Astrocyte (in vitro differentiated cells and primary cell): ENCODE measurements at regions not wholly inside any gene's neighbourhood (a gene's known extent, or its start where the extent isn't known, plus 50 kb on each side); places are given as distances from the start of the nearest gene placed in this dataset.

ENCODE experiments used
- DNase-seq: peaks from one replicate; pipeline ENCODE4 v3.0.0-alpha.2; 2010; ENCODE audit warnings: low read depth
- FAIRE-seq: peaks from 2 replicates; lab custom pipeline; 2011; peaks lifted over from hg19 to GRCh38; lab: Jason Lieb, UNC
- H2AFZ ChIP-seq: 2 replicates; pipeline ENCODE4 v1.6.0; 2012; ENCODE audit warnings: low read depth, low read length, inconsistent platforms
- H3K27ac ChIP-seq: 2 replicates; pipeline ENCODE4 v1.5.1; 2011; ENCODE audit warnings: low read depth, low read length, inconsistent platforms
- H3K27me3 ChIP-seq: 2 replicates; pipeline ENCODE4 v1.6.0; 2011; ENCODE audit warnings: low read length, inconsistent platforms; ENCODE audit not compliant: insufficient read depth
- H3K36me3 ChIP-seq: 2 replicates; pipeline ENCODE4 v1.5.1; 2011; ENCODE audit warnings: low read length, inconsistent platforms; ENCODE audit not compliant: insufficient read depth
- H3K4me1 ChIP-seq: 2 replicates; pipeline ENCODE4 v1.5.1; 2011; ENCODE audit warnings: low read length, inconsistent platforms; ENCODE audit not compliant: insufficient read depth
- H3K4me2 ChIP-seq: 2 replicates; pipeline ENCODE4 v1.6.0; 2012; ENCODE audit warnings: low read length, inconsistent platforms
- H3K4me3 ChIP-seq: 2 replicates; pipeline ENCODE4 v1.5.1; 2011; ENCODE audit warnings: low read depth, mild to moderate bottlenecking, low read length, inconsistent platforms; ENCODE audit not compliant: insufficient read depth
- H3K79me2 ChIP-seq: 2 replicates; pipeline ENCODE4 v1.6.0; 2012; ENCODE audit warnings: mild to moderate bottlenecking, low read length, inconsistent platforms; ENCODE audit not compliant: insufficient read depth
- H3K9ac ChIP-seq: 2 replicates; pipeline ENCODE4 v1.6.0; 2012; ENCODE audit warnings: mild to moderate bottlenecking, low read length, inconsistent platforms
- H3K9me3 ChIP-seq: 2 replicates; pipeline ENCODE4 v1.5.1; 2012; ENCODE audit warnings: low read depth, mild to moderate bottlenecking, low read length, inconsistent platforms; ENCODE audit not compliant: insufficient read depth
- H4K20me1 ChIP-seq: 2 replicates; pipeline ENCODE4 v1.6.0; 2012; ENCODE audit warnings: low read length, inconsistent platforms; ENCODE audit not compliant: insufficient read depth
- H3K27ac Mint-ChIP-seq: one replicate; pipeline ENCODE4 v1.8.0; 2021; ENCODE audit warnings: mild to moderate bottlenecking, mixed read lengths; ENCODE audit not compliant: unreplicated experiment
- H3K27me3 Mint-ChIP-seq: one replicate; pipeline ENCODE4 v1.8.0; 2021; ENCODE audit warnings: low read depth, mixed read lengths; ENCODE audit not compliant: unreplicated experiment
- H3K36me3 Mint-ChIP-seq: one replicate; pipeline ENCODE4 v1.8.0; 2021; ENCODE audit warnings: low read depth, mixed read lengths; ENCODE audit not compliant: unreplicated experiment
- H3K4me1 Mint-ChIP-seq: one replicate; pipeline ENCODE4 v1.8.0; 2021; ENCODE audit warnings: low read depth, mixed read lengths; ENCODE audit not compliant: unreplicated experiment
- H3K4me3 Mint-ChIP-seq: one replicate; pipeline ENCODE4 v1.8.0; 2021; ENCODE audit warnings: mild to moderate bottlenecking, moderate library complexity, mixed read lengths; ENCODE audit not compliant: unreplicated experiment
- H3K9me3 Mint-ChIP-seq: one replicate; pipeline ENCODE4 v1.8.0; 2021; ENCODE audit warnings: mild to moderate bottlenecking, mixed read lengths; ENCODE audit not compliant: unreplicated experiment
- CTCF ChIP-seq: IDR thresholded peaks from 2 replicates; pipeline ENCODE4 v1.5.1; 2011; ENCODE audit warnings: low read depth, mild to moderate bottlenecking, inconsistent platforms, low read length, moderate library complexity; ENCODE audit not compliant: insufficient read depth
- EZH2 ChIP-seq: IDR thresholded peaks from 2 replicates; pipeline ENCODE4 v1.6.1; 2012; ENCODE audit warnings: mild to moderate bottlenecking, low read length, inconsistent platforms; ENCODE audit not compliant: insufficient read depth

DNA sequence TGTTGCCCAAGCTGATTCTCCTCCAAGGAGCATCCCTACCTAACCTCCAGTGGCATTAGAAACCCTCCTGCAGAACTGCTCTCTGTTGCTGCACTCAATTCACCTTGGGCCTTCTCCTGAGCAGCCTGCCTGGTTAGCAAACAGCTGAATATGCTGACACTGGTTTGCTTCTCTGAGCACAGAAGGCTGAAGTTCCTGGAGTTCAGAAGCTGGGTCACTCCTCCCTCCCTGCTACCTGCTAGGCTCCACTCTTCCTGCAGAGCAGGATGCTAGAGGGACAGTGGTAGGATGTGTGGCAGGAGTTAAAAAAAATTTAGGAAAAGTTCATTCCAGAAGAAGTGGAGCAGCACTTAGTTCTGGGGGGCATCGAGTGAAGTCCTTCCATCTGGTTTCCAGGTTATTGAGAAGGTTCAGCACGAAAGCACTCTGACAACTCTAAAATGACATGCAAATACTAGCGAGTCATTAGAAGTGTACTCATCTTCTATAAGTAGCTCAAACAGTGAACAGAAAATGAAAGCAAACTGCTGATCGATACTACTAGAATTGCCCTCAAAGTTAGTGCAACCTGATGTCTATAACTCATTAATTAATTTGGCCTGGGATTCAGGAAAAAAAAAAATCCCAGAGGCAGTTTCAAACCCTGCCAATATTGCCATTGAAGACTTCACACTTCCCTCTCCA is 293.7 kb downstream of the POU4F1 start:
- DNase-seq, result no peak
- H2AFZ ChIP-seq, result no peak overlapping the region
- H3K27ac ChIP-seq, result no peak overlapping the region
- Mint-ChIP-seq H3K36me3 (no peaks in the 10 kb centered on the region), H3K4me1 (no peaks in the 10 kb centered on the region), H3K9me3 (no peaks in the 10 kb centered on the region), H3K27me3 (no peaks in the 10 kb centered on the region), H3K27ac (no peak overlapping the region), H3K4me3 (no peak overlapping the region)
- no peaks in the 10 kb centered on the region for H3K36me3 ChIP-seq
- no peak overlapping the region for H3K4me3 ChIP-seq
- H3K27me3 ChIP-seq, result no peaks in the 10 kb centered on the region
- H3K4me1 ChIP-seq, result no peaks in the 10 kb centered on the region
- H3K9me3 ChIP-seq, result no peaks in the 10 kb centered on the region
- no peak for FAIRE-seq
- no peaks in the 10 kb centered on the region for H4K20me1 ChIP-seq
- TF ChIP-seq EZH2 (no peak), CTCF (no peak)
- no peak overlapping the region for H3K9ac ChIP-seq
- no peaks in the 10 kb centered on the region for H3K79me2 ChIP-seq
- H3K4me2 ChIP-seq, result no peak overlapping the region

- H4K20me1 ChIP-seq, result no peaks in the 10 kb centered on the region
- no peak overlapping the region for H3K27ac ChIP-seq
- no peak overlapping the region for H3K4me3 ChIP-seq
- Mint-ChIP-seq H3K36me3 (no peaks in the 10 kb centered on the region), H3K27me3 (peaks cover 2% of the 10 kb centered on the region), H3K4me3 (no peak overlapping the region), H3K9me3 (no peaks in the 10 kb centered on the region), H3K27ac (no peak overlapping the region), H3K4me1 (no peaks in the 10 kb centered on the region)
- no peak overlapping the region for H3K9ac ChIP-seq
- DNase-seq (no peak), FAIRE-seq (no peak)
- no peaks in the 10 kb centered on the region for H3K9me3 ChIP-seq
- no peaks in the 10 kb centered on the region for H3K4me1 ChIP-seq
- TF ChIP-seq CTCF (no peak), EZH2 (no peak)
- no peaks in the 10 kb centered on the region for H3K79me2 ChIP-seq
- H3K27me3 ChIP-seq, result no peaks in the 10 kb centered on the region
- H2AFZ ChIP-seq, result no peak overlapping the region
- H3K36me3 ChIP-seq, result no peaks in the 10 kb centered on the region
- H3K4me2 ChIP-seq, result no peak overlapping the region
Observed at GRCh38 chr13:78306519-78307206, 296.7 kb downstream of the POU4F1 start.

GRCh38 chr13:78305171-78305570 is 298.2 kb downstream of the POU4F1 start:
- FAIRE-seq (no peak), DNase-seq (no peak)
- H3K27me3 Mint-ChIP-seq, result peaks cover 2% of the 10 kb centered on the region
- Histone ChIP-seq H3K36me3 (no peaks in the 10 kb centered on the region), H4K20me1 (no peaks in the 10 kb centered on the region), H3K27ac (no peak overlapping the region), H3K79me2 (no peaks in the 10 kb centered on the region), H3K9ac (no peak overlapping the region), H3K4me1 (no peaks in the 10 kb centered on the region), H3K27me3 (no peaks in the 10 kb centered on the region), H2AFZ (no peak overlapping the region), H3K4me3 (no peak overlapping the region), H3K9me3 (no peaks in the 10 kb centered on the region), H3K4me2 (no peak overlapping the region)
- H3K4me1 Mint-ChIP-seq, result no peaks in the 10 kb centered on the region
- no peak overlapping the region for H3K4me3 Mint-ChIP-seq
- TF ChIP-seq EZH2, result no peak
- no peak for TF ChIP-seq CTCF
- H3K27ac Mint-ChIP-seq, result no peak overlapping the region
- no peaks in the 10 kb centered on the region for H3K36me3 Mint-ChIP-seq
- no peaks in the 10 kb centered on the region for H3K9me3 Mint-ChIP-seq
